HG02970 (cell line): ENCODE measurements at regions not wholly inside any gene's neighbourhood (a gene's known extent, or its start where the extent isn't known, plus 50 kb on each side); places are given as distances from the start of the nearest gene placed in this dataset.
"Not testable (repeated sequence)": the region's sequence is repeated elsewhere in the genome, so short reads cannot be mapped to it uniquely, and the experiment has no call there.

Source experiments
- ATAC-seq: cut with Tn5 transposase; IDR thresholded peaks from one replicate; pipeline ENCODE4 v1.9.1; 2021; ENCODE audit warnings: mild to moderate bottlenecking, moderate library complexity, moderate number of reproducible peaks; ENCODE audit not compliant: unreplicated experiment, low FRiP score

GRCh38 chr13:44757671-44758070 is 181.5 kb upstream of the TSC22D1 start:
- no peak for ATAC-seq

- no peak for ATAC-seq
Measured at GRCh38 chr13:44756276-44756810, 180.2 kb upstream of the TSC22D1 start.

- ATAC-seq = no peak
Measured at GRCh38 chr13:44755872-44756271, 179.7 kb upstream of the TSC22D1 start.

GRCh38 chr13:44752164-44752563 is 176.0 kb upstream of the TSC22D1 start:
- no peak for ATAC-seq

GRCh38 chr13:44750630-44751029 is 174.5 kb upstream of the TSC22D1 start:
- ATAC-seq = no peak

- no peak for ATAC-seq
Measured at GRCh38 chr13:44749906-44750305, 173.8 kb upstream of the TSC22D1 start.

- ATAC-seq = no peak
Measured at GRCh38 chr13:44748439-44748838, 172.3 kb upstream of the TSC22D1 start.

GRCh38 chr13:44747179-44747578 is 171.0 kb upstream of the TSC22D1 start:
- ATAC-seq = no peak

- ATAC-seq = no peak
Measured at GRCh38 chr13:44746690-44747089, 170.6 kb upstream of the TSC22D1 start.

- no peak for ATAC-seq
Measured at GRCh38 chr13:44744880-44745633, 168.9 kb upstream of the TSC22D1 start.

GRCh38 chr13:44739539-44739938 is 163.4 kb upstream of the TSC22D1 start:
- no peak for ATAC-seq

GRCh38 chr13:44739120-44739519 is 163.0 kb upstream of the TSC22D1 start:
- no peak for ATAC-seq

- ATAC-seq = no peak
Measured at GRCh38 chr13:44738463-44738862, 162.3 kb upstream of the TSC22D1 start.

GRCh38 chr13:44735806-44736205 is 159.7 kb upstream of the TSC22D1 start:
- ATAC-seq = no peak

- no peak for ATAC-seq
Measured at GRCh38 chr13:44734201-44734707, 158.1 kb upstream of the TSC22D1 start.

GRCh38 chr13:44732503-44733098 is 156.5 kb upstream of the TSC22D1 start:
- ATAC-seq = no peak

GRCh38 chr13:44730851-44731250 is 154.7 kb upstream of the TSC22D1 start:
- no peak for ATAC-seq

GRCh38 chr13:44730099-44730498 is 154.0 kb upstream of the TSC22D1 start:
- no peak for ATAC-seq

GRCh38 chr13:44727591-44727990 is 151.5 kb upstream of the TSC22D1 start:
- ATAC-seq = not testable (repeated sequence)

GRCh38 chr13:44726778-44727177 is 150.6 kb upstream of the TSC22D1 start:
- ATAC-seq = no peak

- no peak for ATAC-seq
Measured at GRCh38 chr13:44726214-44726613, 150.1 kb upstream of the TSC22D1 start.
